GM21528 (cell line): ENCODE measurements at regions not wholly inside any gene's neighbourhood (a gene's known extent, or its start where the extent isn't known, plus 50 kb on each side); places are given as distances from the start of the nearest gene placed in this dataset.
"Not testable (repeated sequence)": the region's sequence is repeated elsewhere in the genome, so short reads cannot be mapped to it uniquely, and the experiment has no call there.

Source experiments
- ATAC-seq: cut with Tn5 transposase; IDR thresholded peaks from one replicate; pipeline ENCODE4 v1.9.1; 2021; ENCODE audit warnings: mild to moderate bottlenecking, moderate library complexity; ENCODE audit not compliant: unreplicated experiment, low FRiP score

DNA sequence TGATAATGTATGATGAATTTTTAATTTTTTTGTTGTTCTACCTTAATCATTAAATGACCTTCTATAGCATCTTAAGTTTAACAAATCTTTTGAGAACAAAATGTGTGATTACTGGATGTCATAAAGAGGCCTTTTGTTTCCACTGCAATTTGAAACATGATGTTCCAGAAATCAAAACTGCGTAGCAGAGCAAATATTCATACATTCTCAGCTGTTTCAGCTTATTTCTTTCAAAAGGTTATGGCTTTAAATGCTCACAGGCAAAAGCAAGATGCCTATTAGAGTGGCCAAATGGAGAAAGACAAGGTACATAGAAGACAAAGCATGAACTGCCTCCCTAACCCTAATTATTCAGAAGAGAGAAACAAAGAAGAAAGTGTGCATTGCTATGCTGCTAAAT, 233.0 kb upstream of the SLC7A11 start:
- ATAC-seq, result no peak

DNA sequence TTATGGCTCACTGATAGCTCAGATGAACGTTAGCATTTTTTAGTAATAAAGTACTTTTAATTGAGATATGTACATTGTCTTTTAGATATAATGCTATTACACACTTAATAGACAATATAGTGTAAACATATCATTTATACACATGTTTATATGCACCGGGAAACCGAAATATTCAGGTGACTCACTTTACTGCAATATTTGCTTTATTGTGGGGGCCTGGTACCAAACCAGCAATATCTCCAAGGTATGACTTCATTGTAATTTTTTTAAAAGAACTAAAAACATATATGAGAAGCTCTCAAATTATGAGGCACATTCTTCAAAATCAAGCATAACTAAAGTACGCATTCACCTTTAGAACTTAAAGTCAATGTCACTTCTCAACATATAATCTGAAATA, 231.2 kb upstream of the SLC7A11 start:
- no peak for ATAC-seq

DNA sequence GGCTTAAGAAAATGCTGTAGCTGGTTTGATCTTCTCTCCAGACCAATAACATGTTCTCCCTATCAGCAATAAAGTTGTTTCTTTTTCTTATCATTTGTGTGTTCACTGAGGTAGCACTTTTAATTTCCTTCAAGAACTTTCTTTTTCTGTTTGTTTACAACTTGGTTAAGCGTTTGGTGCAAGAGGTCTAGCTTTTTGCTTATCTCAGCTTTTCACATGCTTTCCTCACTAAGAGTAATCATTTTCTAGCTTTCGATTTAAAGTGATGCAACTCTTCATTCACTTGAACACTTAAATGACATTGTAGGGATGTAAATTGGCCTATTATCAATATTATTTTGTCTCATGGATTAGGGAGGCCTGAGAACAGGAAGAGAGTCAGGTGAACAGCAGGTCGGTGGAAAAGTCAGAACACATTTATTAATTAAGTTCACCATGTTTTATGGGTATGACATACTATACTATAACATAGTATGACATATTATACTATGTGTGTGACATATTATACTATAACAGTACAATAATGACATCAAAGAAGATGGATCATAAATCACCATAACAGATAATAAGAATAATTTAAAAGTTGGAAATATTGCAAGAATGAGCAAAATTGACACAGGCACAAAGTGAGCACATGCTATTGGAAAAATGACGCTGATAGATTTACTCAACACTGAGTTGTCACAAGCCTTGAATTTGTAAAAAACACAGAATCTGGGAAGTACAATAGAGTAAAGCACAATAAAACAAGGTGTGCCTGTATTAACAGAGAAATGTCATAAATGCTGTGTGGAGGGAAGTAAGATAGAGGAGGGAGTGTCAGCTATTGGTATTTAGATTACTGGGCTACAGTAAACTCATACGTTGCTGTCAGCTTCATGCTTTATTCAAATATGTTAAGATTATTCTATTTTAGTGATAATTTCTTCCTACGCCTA, 218.6 kb upstream of the SLC7A11 start:
- no peak for ATAC-seq

DNA sequence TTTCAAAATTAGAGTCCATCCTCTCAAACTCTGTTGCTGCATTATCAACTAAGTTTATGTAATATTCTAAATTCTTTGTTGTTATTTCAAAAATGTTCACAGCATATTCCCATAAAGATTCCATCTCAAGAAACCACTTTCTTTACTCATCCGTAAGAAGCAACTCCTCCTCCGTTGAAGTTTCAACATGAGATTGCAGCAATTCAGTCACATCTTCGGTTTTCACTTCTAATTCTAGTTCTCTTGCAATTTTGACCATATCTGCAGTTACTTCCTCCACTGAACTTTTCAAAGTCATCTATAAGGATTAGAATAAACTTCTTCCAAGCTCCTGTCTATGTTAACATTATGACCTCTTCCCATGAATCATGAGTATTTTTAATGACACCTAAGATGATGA, 216.6 kb upstream of the SLC7A11 start:
- ATAC-seq, result no peak

DNA sequence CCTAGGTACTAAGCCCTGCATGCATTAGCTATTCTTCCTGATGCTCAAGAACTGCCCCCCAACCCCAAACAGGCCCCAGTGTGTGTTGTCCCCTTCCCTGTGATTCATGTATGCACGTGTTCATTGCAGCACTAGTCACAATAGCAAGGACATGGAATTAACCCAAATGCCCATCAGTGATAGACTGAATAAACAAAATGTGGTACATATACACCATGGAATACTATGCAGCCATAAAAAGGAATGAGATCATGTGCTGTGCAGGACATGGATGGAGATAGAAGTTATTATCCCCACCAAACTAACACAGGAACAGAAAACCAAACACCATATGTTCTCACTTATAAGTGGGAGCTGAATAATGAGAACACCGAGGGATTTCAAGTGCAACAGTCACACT, 214.2 kb upstream of the SLC7A11 start:
- ATAC-seq, result not testable (repeated sequence)

DNA sequence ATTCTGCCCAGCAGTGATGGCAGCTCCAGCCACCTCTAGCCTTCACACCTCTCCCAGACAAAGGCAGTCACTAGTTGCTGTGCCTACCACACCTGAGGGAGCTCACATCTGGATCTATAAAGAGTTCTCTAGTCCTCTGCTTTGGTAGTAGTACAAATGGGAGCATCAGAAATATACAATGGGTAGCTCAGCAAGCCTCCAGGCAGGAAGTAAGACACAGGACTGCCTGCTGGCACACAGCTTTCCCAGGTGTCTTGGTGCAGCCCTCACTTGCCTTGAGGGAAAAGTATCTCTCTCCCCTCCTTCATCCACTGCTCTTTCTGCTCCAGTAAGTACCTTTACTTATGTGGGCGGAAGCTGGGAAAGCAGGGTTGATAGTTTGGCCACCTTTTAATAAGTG, 212.9 kb upstream of the SLC7A11 start:
- ATAC-seq, result no peak

DNA sequence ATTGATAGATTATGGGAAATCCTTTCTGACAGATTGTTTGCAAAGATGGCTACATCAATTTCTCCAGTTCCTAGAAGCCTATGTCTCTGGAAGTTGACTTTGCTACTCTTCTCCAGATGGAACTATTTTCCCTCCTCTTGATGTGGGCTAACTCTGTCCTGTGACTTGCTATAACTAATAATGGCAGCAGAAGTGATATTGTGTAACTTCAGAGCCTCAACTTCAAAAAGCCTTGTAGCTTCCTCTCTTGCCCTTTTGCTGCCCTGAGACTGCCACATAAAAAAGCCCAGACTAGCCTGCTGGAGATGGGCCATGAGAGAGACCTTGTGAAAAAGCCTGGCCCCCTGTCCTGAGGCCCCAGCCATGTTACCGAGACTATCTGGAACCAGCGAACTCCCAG, 210.7 kb upstream of the SLC7A11 start:
- no peak for ATAC-seq

DNA sequence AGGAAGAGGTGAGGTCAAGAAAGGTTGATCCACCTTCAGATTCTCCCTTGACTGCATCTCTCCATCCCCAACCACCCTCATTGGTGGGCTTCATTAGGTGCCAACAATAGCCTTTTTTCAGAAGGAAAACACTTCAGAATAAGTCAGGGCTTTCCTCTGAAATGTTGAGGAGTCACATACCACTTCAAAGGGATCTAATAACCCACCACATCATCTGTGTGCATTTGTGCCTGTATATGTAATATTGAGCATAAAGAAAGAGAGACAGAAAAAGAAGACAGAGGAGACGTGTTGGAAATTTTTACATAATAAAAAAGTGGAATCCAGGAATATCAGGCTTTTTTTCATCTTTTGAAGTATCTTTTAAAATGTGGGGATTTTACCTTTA, 209.1 kb upstream of the SLC7A11 start:
- no peak for ATAC-seq

DNA sequence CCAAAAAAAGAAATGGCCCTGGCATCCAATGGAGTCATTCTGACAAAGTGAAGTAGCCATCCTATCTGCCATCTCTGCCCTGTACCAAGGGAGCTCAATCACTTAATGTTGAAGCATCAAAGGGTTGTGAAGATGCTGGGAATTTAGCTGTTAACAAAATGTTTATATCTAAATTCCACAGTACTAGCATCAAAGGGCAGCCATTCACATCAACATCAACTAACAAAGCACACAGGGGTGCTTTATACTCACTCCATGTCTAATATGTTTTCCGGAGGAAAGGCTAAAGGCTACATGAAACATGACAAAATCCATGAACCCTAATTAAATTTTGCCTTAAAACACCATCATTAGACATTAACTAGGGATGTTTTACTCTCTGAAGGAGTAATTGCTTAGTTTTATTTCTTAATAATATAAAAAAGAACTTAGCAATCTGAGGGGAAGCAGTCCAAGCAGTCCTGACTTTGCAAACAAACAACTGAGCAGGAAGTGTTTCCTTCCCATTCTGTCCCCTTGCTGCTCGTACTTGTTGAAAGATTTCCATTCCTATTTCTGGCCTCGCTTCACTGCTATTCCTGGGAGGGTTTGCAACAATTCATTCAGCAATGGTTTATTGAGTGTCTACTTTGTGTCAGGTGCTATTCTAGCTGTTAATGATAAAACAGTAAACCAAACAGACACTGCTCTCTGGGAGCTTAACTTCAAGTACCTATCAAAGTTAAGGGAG, 208.6 kb upstream of the SLC7A11 start:
- ATAC-seq, result no peak

DNA sequence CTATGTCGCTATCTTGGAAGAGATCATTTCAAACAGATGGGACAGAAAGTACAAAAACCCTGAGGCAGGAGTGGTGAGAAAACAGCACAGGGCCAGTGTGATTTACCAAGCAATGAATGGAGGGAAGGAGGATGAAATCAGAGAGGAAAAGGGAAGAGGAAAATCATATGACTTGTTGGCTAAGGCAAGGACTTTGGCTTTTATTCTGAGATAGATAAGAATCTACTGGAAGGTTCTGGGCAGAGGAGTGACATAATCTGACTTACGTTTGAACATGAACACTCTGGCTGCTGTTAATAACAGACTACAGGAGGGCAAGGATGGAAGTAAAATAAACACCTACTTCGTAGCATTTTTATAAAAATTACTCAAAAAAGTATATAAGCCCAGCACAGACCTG, 207.8 kb upstream of the SLC7A11 start:
- ATAC-seq, result no peak

DNA sequence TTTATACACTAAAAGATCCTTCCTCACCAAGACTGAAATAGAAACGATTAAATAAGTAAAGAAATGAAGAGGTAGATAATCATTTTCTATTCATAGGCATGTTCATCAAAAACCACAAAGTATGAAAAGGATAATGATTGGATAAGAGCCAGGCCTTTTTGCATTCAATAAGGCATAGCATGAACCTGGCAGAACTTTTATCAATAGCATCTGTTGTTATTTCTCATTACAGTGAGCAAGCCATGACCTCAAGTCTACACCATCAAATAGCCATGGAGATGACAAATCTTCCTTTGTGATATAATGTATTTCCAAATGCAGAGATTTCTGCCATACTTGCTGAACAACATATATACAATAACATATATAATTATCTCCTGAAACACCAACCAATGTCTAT, 206.0 kb upstream of the SLC7A11 start:
- ATAC-seq, result no peak

DNA sequence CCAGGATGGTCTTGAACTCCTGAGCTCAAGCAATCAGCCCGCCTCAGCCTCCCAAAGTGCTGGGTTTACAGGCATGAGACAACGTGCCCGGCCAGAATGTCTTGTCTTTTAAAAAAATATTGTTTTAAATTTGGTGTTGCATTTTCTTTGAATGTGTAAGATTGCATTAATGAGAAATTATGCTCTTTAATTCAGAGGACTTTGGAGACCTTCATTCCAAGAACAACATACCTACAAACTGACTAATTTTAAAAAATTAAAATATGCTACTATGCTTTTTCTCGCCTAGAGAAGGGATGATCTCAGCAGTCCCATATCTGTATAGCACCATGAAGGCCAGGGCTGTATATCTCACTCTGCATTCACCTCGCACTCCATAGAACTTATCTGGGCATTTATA, 204.3 kb upstream of the SLC7A11 start:
- ATAC-seq, result no peak

DNA sequence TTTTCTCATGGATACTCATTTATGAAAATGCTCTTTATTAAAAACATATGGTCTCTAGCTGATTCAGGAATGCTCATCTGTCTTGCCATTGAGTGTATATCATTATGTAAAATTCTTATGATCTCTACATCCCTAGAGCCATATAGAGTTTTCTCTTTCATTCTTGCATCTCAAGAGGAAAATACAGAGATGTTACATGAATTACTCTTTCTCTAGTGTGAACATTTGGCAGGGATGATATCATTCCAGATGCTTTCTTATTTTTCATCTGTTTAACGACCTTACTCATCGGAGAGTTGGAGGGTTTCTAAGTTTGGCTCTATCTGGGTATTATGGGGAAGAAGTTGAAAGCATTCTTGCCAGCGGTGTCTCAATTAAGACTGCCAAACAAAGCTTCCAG, 202.9 kb upstream of the SLC7A11 start:
- ATAC-seq, result no peak

DNA sequence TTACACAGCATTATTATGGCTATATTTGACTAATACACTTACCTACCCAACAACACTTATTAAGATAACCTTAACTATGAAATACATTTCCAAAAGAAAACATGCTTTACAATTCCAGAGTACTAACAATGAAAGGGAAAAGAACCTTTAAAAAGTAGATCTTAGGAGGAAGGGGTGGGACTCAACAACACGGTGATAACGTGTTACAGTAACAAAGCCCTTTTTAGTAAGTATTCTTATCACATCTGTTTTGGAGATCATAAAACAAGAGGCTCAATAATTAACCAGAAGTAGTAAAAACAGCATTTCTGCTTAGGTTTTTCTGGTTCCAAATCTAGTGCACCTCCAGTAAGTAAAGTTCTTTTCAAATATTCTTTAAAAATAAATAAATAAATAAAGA, 202.1 kb upstream of the SLC7A11 start:
- ATAC-seq, result no peak

DNA sequence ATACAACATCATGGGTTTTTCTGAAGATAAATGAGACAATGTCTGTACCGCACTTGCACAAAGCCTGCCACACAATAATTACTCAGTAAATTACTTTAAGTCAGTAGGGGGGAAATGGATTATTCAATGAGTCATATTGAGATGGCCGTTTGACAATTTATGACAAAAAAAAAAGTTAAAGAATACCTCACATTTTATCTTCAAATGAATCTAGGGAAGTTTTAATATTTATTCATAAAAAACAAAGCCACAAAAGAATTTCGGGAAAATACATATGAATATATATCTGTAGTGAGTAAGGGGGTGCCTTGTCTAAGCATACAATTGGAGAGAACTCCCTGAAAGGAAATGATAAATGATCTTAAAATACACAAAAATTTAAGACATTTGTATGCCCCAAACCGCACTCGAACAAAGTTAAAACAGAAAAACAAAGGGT, 197.0 kb upstream of the SLC7A11 start:
- ATAC-seq, result no peak

DNA sequence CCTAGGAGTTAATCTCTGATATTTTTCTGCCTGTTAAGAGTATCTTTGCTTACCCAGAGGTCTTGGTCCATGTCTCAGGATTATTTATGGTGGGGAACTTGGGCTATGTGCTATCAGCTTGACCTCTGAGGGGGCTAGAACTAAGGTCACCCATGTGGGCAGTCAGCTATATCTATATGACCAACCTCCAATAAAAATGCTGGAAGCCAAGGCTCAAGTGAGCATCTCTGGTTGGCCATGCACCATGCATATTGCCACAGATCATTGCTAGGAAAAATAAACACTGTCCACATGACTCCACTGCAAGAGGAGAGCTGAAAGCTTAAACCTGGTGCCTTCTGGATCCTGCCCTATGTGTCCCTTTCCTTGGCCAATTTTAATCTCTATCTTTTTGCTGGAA, 196.5 kb upstream of the SLC7A11 start:
- ATAC-seq, result no peak

DNA sequence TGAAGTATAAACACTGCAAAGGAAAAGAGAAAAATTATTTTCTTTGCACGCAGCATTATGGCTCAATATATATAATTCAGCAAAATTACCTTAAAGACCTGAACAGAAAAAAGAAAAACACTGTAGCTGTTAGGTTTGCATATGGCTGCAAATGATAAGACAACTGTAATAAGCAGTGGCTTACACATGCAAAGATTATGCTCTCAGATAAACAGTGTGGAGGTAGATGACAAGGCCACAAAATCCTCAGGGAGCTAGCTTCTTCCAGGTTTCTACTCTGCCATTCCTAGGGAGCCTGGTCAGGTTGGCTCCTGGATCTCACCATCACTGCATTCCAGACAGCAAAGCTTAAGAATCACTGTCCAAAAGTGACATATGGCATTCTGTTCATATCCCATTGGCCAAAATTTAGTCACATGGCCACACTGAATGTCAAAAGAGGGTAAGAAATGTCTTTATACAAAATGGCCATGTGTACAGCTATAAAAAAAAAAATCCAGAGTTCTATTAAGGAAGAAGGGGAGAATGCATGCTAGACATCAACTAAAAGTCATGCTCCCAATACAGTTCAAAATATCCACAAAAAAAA, 195.2 kb upstream of the SLC7A11 start:
- no peak for ATAC-seq

DNA sequence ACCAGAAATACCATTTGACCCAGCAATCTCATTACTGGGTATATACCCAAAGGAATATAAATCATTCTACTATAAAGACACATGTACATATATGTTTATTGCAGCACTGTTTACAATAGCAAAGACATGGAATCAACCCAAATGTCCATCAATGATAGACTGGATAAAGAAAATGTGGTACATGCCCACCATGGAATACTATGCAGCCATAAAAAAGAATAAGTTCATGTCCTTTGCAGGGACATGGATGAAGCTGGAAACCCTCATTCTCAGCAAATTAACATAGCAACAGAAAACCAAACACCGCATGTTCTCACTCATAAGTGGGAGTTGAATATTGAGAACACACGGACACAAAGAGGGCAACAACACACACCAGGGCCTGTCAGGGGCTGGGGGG, 193.6 kb upstream of the SLC7A11 start:
- ATAC-seq, result not testable (repeated sequence)

DNA sequence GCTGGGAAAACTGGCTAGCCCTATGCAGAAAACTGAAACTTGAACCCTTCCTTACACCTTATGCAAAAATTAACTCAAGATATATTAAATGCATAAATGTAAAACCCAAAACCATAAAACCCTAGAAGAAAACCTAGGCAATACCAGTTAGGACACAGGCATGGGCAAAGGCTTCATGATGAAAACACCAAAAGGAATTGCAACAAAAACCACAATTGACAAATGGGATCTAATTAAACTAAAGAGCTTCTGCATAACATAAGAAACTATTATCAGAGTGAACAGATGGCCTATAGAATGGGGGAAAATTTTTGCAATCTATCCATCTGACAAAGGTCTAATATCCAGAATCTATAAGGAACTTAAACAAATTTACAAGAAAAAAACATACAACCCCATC, 192.9 kb upstream of the SLC7A11 start:
- ATAC-seq, result not testable (repeated sequence)

DNA sequence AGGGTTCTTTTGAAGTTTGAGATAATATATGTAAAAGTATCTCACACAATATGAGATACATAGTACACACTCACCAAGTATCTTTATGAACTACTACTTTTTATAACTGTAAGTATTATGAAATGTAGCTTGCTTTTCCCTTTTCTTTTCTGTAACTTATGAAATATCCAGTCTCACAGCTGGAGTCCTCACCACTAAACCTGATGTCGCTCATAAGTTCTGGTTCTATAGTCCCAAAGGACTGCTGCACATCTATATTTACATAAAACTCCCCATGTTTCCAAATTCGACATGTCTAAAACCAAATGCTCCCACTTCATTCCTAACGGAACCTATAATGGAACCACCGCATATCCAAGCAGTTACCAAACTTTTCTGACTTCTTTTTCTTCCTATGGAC, 186.5 kb upstream of the SLC7A11 start:
- ATAC-seq, result no peak

DNA sequence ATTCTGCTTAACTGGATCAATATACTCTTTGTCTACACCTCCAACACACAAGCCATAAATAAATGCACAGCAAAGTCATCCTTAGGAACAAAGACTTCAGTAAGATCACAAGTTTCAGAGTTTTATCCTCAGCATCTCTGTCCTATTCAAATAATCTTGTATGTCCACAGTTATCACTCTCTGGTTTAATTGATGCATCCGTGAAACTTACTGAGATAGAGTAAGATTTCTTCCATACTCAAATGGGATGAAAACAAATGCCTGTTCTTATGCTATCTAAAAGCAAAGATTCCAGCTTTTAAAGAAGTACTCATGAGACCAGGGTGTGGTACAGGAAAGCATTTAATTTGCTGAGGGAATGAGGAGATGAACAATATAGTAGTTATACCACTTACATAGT, 184.6 kb upstream of the SLC7A11 start:
- ATAC-seq, result no peak
